ENCODE measurements at regions not wholly inside any gene's neighbourhood (a gene's known extent, or its start where the extent isn't known, plus 50 kb on each side); places are given as distances from the start of the nearest gene placed in this dataset.

DNA sequence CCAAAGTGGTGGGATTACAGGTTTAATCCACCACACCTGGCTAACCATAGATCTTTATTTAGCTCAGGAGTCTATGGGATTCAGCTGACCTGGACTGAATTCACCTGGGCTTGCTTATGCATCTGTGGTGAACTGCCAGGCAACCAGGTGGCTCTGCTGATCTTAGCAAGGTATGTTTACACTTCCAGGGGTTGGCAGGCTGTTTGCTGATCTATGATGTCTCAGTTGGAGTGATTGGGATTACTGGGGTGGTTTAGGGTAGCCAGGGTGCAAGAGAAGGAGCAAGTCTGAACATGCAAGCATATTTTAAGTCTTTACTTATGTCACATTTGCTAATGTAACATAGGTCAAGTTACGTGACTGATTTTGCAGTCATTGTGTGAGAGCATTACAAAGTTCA is 63.6 kb upstream of the JAK2 start:
- CTCF ChIA-PET = interaction anchor here (0.6 kb wide), 1 partner anchor 393 kb away, joined by 3 read pairs; no protein-coding TSS in a partner anchor
- Mint-ChIP-seq H3K36me3 (ENCODE audit: insufficient read depth, unreplicated experiment) (no peaks in the 10 kb centered on the region), H3K4me1 (ENCODE audit: insufficient read depth, unreplicated experiment) (no peaks in the 10 kb centered on the region), H3K27me3 (ENCODE audit: insufficient read depth, unreplicated experiment) (peaks cover 25% of the 10 kb centered on the region), H3K27ac (ENCODE audit: low read depth, unreplicated experiment) (no peak overlapping the region), H3K9me3 (ENCODE audit: unreplicated experiment) (no peaks in the 10 kb centered on the region), H3K4me3 (ENCODE audit: unreplicated experiment) (no peak overlapping the region)
- no TSS peak for BruUV-seq (replicated peaks)
- POLR2A ChIA-PET = no interaction called here
- no peak for DNase-seq (ENCODE audit: unreplicated experiment)
- TF ChIP-seq, protein P1, sequence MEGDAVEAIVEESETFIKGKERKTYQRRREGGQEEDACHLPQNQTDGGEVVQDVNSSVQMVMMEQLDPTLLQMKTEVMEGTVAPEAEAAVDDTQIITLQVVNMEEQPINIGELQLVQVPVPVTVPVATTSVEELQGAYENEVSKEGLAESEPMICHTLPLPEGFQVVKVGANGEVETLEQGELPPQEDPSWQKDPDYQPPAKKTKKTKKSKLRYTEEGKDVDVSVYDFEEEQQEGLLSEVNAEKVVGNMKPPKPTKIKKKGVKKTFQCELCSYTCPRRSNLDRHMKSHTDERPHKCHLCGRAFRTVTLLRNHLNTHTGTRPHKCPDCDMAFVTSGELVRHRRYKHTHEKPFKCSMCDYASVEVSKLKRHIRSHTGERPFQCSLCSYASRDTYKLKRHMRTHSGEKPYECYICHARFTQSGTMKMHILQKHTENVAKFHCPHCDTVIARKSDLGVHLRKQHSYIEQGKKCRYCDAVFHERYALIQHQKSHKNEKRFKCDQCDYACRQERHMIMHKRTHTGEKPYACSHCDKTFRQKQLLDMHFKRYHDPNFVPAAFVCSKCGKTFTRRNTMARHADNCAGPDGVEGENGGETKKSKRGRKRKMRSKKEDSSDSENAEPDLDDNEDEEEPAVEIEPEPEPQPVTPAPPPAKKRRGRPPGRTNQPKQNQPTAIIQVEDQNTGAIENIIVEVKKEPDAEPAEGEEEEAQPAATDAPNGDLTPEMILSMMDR (IDR thresholded peaks at IDR 0.05; ENCODE audit: unreplicated experiment) = no peak
- intact Hi-C loops (cut with micrococcal nuclease) = loop anchor here (5.0 to 10.0 kb wide), 4 partner anchors 59 to 539 kb away; partner anchors contain the start of gene JAK2

- no peaks in the 10 kb centered on the region for H3K9me3 Mint-ChIP-seq (ENCODE audit: unreplicated experiment)
- CTCF ChIA-PET = interaction anchor here (0.6 to 3.9 kb wide), 5 partner anchors 66 to 213 kb away, joined by 3 to 51 read pairs (median 4); no protein-coding TSS in a partner anchor
- no peak overlapping the region for H3K27ac Mint-ChIP-seq (ENCODE audit: low read depth, unreplicated experiment)
- no peak for DNase-seq (ENCODE audit: unreplicated experiment)
- BruUV-seq (replicated peaks) = no TSS peak
- H3K4me3 Mint-ChIP-seq (ENCODE audit: unreplicated experiment) = no peak overlapping the region
- TF ChIP-seq, protein P1 (IDR thresholded peaks at IDR 0.05; ENCODE audit: unreplicated experiment) = no peak
- POLR2A ChIA-PET = no interaction called here
- H3K27me3 Mint-ChIP-seq (ENCODE audit: insufficient read depth, unreplicated experiment) = peaks cover 25% of the 10 kb centered on the region
- no peaks in the 10 kb centered on the region for H3K36me3 Mint-ChIP-seq (ENCODE audit: insufficient read depth, unreplicated experiment)
- no peaks in the 10 kb centered on the region for H3K4me1 Mint-ChIP-seq (ENCODE audit: insufficient read depth, unreplicated experiment)
- intact Hi-C loops (cut with micrococcal nuclease) = loop anchor here (5.0 to 10.0 kb wide), 4 partner anchors 60 to 540 kb away; partner anchors contain the start of gene JAK2
Measured at GRCh38 chr9:4922101-4922500, 63.0 kb upstream of the JAK2 start.

DNA sequence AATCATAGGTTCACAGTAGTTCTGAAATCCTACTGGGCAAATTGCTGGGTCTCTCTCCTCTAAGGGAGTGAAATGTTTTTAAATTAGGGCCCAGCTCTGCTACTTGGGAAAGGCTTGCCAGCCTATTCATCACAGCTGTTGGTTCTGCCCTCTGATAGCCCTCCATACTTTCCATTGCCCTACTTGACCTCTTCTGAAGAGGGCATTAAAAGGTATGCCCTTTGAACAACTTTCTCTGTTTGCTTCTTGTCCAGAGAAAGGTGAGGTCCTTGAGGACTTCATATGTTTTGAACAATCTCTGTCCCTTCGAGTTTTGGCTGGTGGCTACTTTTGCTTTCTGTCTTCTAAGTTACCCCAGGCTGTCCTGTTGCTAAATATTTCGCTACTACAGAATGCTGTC is 62.3 kb upstream of the JAK2 start:
- no peaks in the 10 kb centered on the region for H3K36me3 Mint-ChIP-seq (ENCODE audit: insufficient read depth, unreplicated experiment)
- peaks cover 22% of the 10 kb centered on the region for H3K27me3 Mint-ChIP-seq (ENCODE audit: insufficient read depth, unreplicated experiment)
- intact Hi-C loops (cut with micrococcal nuclease) = loop anchor here (5.0 to 10.0 kb wide), 4 partner anchors 60 to 540 kb away; partner anchors contain the start of gene JAK2
- no peak for DNase-seq (ENCODE audit: unreplicated experiment)
- no TSS peak for BruUV-seq (replicated peaks)
- CTCF ChIA-PET = interaction anchor here (0.6 to 3.9 kb wide), 9 partner anchors 10 to 1627 kb away, joined by 3 to 51 read pairs (median 4); no protein-coding TSS in a partner anchor
- no peaks in the 10 kb centered on the region for H3K4me1 Mint-ChIP-seq (ENCODE audit: insufficient read depth, unreplicated experiment)
- H3K4me3 Mint-ChIP-seq (ENCODE audit: unreplicated experiment) = no peak overlapping the region
- POLR2A ChIA-PET = no interaction called here
- no peak overlapping the region for H3K27ac Mint-ChIP-seq (ENCODE audit: low read depth, unreplicated experiment)
- H3K9me3 Mint-ChIP-seq (ENCODE audit: unreplicated experiment) = no peaks in the 10 kb centered on the region
- TF ChIP-seq, protein P1 (IDR thresholded peaks at IDR 0.05; ENCODE audit: unreplicated experiment) = no peak

- no peaks in the 10 kb centered on the region for H3K36me3 Mint-ChIP-seq (ENCODE audit: insufficient read depth, unreplicated experiment)
- intact Hi-C loops (cut with micrococcal nuclease) = loop anchor here (5.0 to 10.0 kb wide), 4 partner anchors 61 to 541 kb away; partner anchors contain the start of gene JAK2
- no peak overlapping the region for H3K4me3 Mint-ChIP-seq (ENCODE audit: unreplicated experiment)
- no peaks in the 10 kb centered on the region for H3K4me1 Mint-ChIP-seq (ENCODE audit: insufficient read depth, unreplicated experiment)
- DNase-seq (ENCODE audit: unreplicated experiment) = no peak
- no peaks in the 10 kb centered on the region for H3K9me3 Mint-ChIP-seq (ENCODE audit: unreplicated experiment)
- TF ChIP-seq, protein P1 (IDR thresholded peaks at IDR 0.05; ENCODE audit: unreplicated experiment) = no peak
- H3K27me3 Mint-ChIP-seq (ENCODE audit: insufficient read depth, unreplicated experiment) = peaks cover 18% of the 10 kb centered on the region
- no TSS peak for BruUV-seq (replicated peaks)
- H3K27ac Mint-ChIP-seq (ENCODE audit: low read depth, unreplicated experiment) = no peak overlapping the region
- ChIA-PET CTCF (interaction anchor here (0.7 to 3.9 kb wide), 15 partner anchors 9 to 1627 kb away, joined by 3 to 51 read pairs (median 4); no protein-coding TSS in a partner anchor), POLR2A (no interaction called here)
Measured at GRCh38 chr9:4923141-4923540, 61.9 kb upstream of the JAK2 start.

Measured in MCF 10A (cell line).